ENCODE measurements at regions not wholly inside any gene's neighbourhood (a gene's known extent, or its start where the extent isn't known, plus 50 kb on each side); places are given as distances from the start of the nearest gene placed in this dataset.

GRCh38 chr11:42524534-42525227 lies 787.1 kb upstream of the API5 start:
- Histone ChIP-seq H3K4me2 (ENCODE audit: low read length) (no peak overlapping the region), H3K36me3 (ENCODE audit: control insufficient read depth, insufficient read depth, low read length) (no peaks in the 10 kb centered on the region), H2AFZ (no peak overlapping the region), H3K27ac (no peak overlapping the region), H3K4me1 (no peaks in the 10 kb centered on the region), H3K9me3 (ENCODE audit: control insufficient read depth, low read length) (no peaks in the 10 kb centered on the region), H3K9ac (no peak overlapping the region), H3K79me2 (no peaks in the 10 kb centered on the region), H3K4me3 (ENCODE audit: low read depth, low read length) (no peak overlapping the region), H3K27me3 (ENCODE audit: control insufficient read depth, insufficient read depth, low read length) (no peaks in the 10 kb centered on the region)
- peak; percentile 38 for TF ChIP-seq CTCF (IDR thresholded peaks at IDR 0.05)

DNA sequence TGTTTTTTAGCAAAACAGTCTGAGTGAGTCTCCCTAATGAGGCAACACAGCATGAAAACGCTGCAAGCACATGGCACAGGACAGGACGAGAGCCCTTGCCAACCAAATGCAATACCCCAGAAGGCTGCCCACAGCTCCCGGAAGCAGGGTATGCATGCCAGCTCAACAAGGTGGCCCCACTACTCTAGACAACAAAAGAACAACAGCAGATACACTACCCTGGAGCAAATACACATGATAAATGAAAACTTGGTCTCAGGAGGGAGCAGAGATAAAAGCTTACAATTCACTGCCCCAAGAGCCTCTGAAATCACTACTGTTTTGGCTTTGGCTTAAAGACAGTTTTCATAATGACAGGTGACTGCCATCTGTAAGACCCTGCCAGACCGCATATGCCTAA lies 785.4 kb upstream of the API5 start:
- Histone ChIP-seq H3K9me3 (ENCODE audit: control insufficient read depth, low read length) (no peaks in the 10 kb centered on the region), H3K79me2 (no peaks in the 10 kb centered on the region), H3K27ac (no peak overlapping the region), H3K4me3 (ENCODE audit: low read depth, low read length) (no peak overlapping the region), H3K36me3 (ENCODE audit: control insufficient read depth, insufficient read depth, low read length) (no peaks in the 10 kb centered on the region), H3K4me2 (ENCODE audit: low read length) (no peak overlapping the region), H2AFZ (no peak overlapping the region), H3K9ac (no peak overlapping the region), H3K27me3 (ENCODE audit: control insufficient read depth, insufficient read depth, low read length) (no peaks in the 10 kb centered on the region), H3K4me1 (no peaks in the 10 kb centered on the region)
- TF ChIP-seq CTCF (IDR thresholded peaks at IDR 0.05), result no peak

- H3K4me1 ChIP-seq, result no peaks in the 10 kb centered on the region
- no peak overlapping the region for H3K9ac ChIP-seq
- H3K4me3 ChIP-seq (ENCODE audit: low read depth, low read length), result no peak overlapping the region
- no peaks in the 10 kb centered on the region for H3K36me3 ChIP-seq (ENCODE audit: control insufficient read depth, insufficient read depth, low read length)
- H3K79me2 ChIP-seq, result no peaks in the 10 kb centered on the region
- no peak overlapping the region for H3K4me2 ChIP-seq (ENCODE audit: low read length)
- no peaks in the 10 kb centered on the region for H3K9me3 ChIP-seq (ENCODE audit: control insufficient read depth, low read length)
- no peaks in the 10 kb centered on the region for H3K27me3 ChIP-seq (ENCODE audit: control insufficient read depth, insufficient read depth, low read length)
- no peak for TF ChIP-seq CTCF (IDR thresholded peaks at IDR 0.05)
- H3K27ac ChIP-seq, result peak overlapping the region; percentile 67
- H2AFZ ChIP-seq, result no peak overlapping the region
These were observed 783.3 kb upstream of the API5 start for GRCh38 chr11:42528471-42528870.

- H3K4me3 ChIP-seq (ENCODE audit: low read depth, low read length), result no peak overlapping the region
- no peaks in the 10 kb centered on the region for H3K9me3 ChIP-seq (ENCODE audit: control insufficient read depth, low read length)
- H3K4me2 ChIP-seq (ENCODE audit: low read length), result no peak overlapping the region
- H2AFZ ChIP-seq, result no peak overlapping the region
- no peaks in the 10 kb centered on the region for H3K36me3 ChIP-seq (ENCODE audit: control insufficient read depth, insufficient read depth, low read length)
- no peak for TF ChIP-seq CTCF (IDR thresholded peaks at IDR 0.05)
- H3K27me3 ChIP-seq (ENCODE audit: control insufficient read depth, insufficient read depth, low read length), result no peaks in the 10 kb centered on the region
- peak overlapping the region; percentile 67 for H3K27ac ChIP-seq
- H3K79me2 ChIP-seq, result no peaks in the 10 kb centered on the region
- no peak overlapping the region for H3K9ac ChIP-seq
- no peaks in the 10 kb centered on the region for H3K4me1 ChIP-seq
These were observed 782.9 kb upstream of the API5 start for GRCh38 chr11:42528911-42529310.

Measured in parathyroid adenoma (tissue), 2 donors.